GM13977 (cell line): ENCODE measurements at regions not wholly inside any gene's neighbourhood (a gene's known extent, or its start where the extent isn't known, plus 50 kb on each side); places are given as distances from the start of the nearest gene placed in this dataset.
"Not testable (repeated sequence)": the region's sequence is repeated elsewhere in the genome, so short reads cannot be mapped to it uniquely, and the experiment has no call there.

Source experiments
- DNase-seq: peaks from one replicate; pipeline ENCODE4 v3.0.0; 2012; ENCODE audit warnings: low spot score
- in situ Hi-C: fragments of 300-500 bp; cut with MboI; formaldehyde crosslinking; loops from one replicate; pipeline ENCODE4 v1.12.0; 2022; ENCODE audit warnings: low sequenced_read_pairs, low pct_unique_long_range_greater_than_20kb, mixed read lengths, inconsistent platforms; ENCODE audit not compliant: unreplicated experiment
- TF ChIP-seq, protein P1 (sequence below): IDR thresholded peaks from 2 replicates; pipeline ENCODE4 v1.5.1; 2012; ENCODE audit warnings: mild to moderate bottlenecking, control low read depth; ENCODE audit not compliant: insufficient read depth; ENCODE audit errors: extremely low read depth, missing control alignments

DNA sequence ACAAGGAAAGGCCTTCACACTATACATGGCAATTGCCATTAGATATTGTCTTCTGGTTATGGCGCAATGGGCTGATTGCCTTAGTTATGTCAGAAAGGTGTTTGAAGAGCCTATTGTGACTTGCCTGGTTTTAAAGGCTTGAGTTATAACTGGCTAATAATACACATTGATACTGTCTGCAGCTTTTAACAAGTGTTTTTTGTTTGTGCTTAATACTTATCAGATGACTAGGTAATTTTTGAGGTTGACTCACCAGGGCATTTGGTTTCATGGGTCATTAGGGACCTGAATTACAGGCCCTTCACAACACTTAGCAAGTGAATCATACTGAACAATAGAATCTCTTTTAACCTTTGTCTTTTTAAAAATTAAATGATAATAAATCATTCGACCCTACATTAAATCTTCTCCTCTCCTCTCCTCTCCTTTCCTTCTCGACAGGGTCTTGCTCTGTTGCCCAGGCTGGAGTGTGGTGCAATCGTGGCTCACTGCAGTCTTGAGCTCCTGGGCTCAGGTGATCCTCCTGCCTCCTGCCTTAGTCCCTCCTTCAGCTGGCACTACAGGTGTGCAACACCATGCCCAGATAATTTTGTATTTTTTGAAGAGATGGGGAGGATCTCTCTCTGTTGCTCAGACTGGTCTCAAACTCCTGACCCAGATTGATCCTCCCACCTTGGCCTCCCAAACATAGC lies 196.3 kb downstream of the JCAD start:
- TF ChIP-seq, protein P1, sequence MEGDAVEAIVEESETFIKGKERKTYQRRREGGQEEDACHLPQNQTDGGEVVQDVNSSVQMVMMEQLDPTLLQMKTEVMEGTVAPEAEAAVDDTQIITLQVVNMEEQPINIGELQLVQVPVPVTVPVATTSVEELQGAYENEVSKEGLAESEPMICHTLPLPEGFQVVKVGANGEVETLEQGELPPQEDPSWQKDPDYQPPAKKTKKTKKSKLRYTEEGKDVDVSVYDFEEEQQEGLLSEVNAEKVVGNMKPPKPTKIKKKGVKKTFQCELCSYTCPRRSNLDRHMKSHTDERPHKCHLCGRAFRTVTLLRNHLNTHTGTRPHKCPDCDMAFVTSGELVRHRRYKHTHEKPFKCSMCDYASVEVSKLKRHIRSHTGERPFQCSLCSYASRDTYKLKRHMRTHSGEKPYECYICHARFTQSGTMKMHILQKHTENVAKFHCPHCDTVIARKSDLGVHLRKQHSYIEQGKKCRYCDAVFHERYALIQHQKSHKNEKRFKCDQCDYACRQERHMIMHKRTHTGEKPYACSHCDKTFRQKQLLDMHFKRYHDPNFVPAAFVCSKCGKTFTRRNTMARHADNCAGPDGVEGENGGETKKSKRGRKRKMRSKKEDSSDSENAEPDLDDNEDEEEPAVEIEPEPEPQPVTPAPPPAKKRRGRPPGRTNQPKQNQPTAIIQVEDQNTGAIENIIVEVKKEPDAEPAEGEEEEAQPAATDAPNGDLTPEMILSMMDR, result no peak
- in situ Hi-C loops, result no loop called here
- no peak for DNase-seq

DNA sequence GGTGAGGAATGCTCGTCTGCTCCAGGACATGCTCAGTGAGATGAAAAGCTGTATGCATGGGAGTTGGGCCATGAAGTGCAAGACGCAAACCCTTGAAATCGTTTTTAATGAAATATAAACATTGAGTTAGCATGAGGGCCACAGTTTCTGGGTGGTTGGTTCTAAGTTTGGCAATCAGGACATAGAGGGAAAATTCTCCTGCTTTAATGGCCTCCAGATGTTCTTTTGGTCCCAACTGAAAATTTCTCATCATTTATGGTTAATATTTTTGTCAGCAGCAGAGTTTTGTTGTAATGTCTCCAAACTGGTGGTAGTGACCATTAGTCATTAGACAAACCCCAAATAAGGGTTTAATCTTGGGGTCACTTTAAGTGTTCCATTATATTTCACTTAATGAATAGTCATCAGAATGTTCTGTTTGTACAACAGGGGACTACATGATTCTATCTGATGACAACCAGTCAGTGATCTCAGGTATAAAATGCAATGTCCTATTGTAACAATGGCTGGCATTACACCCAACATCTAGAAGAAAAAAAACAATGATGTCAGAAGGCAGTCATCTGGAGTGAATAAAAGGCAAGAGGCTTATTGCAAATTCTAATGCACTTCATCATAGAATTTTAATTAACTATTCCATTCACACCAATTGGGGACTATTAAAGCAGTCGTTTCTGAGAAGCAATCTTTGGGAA lies 197.4 kb downstream of the JCAD start:
- no peak for DNase-seq
- in situ Hi-C loops, result no loop called here

DNA sequence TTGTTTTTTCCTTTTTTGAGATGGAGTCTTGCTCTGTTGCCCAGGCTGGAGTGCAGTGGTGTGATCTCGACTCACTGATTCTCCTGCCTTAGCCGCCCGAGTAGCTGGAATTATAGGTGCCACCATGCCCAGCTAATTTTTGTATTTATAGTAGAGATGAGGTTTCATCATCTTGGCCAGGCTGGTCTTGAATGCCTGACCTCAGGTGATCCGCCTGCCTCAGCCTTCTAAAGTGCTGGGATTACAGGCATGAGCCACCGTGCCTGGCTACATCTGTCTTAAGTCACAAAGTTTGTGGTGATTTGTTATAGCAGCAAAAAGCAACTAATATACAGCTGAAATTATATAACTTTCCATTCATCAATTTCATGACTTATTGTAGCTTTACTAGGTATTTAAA lies 198.2 kb downstream of the JCAD start:
- DNase-seq, in situ Hi-C loops: not testable (repeated sequence)

More for the DNA sequence above, 197.4 kb downstream of the JCAD start:
- TF ChIP-seq, protein P1, result no peak

DNA sequence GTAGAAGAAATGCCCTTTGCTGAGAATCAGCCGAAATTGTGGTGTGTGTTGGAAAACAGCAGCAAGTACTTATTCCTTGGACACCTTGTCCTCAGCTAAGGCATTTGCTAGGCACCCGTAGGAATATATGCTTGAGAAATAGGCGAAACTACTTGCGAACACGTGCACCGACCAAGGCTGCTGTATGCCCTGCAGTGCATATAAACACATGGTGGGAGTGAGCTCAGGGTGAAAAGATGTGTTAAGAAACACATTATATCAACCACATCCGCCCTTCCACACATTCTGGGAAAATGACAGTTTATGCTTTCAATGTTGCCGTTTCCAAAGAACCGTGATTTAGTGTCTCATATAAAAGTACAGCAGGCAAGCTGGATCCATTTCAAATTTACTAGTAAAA lies 199.2 kb downstream of the JCAD start:
- in situ Hi-C loops, result no loop called here
- no peak for DNase-seq
- TF ChIP-seq, protein P1, result no peak

GRCh38 chr10:29859521-29860130 lies 199.8 kb downstream of the JCAD start:
- no peak for DNase-seq
- TF ChIP-seq, protein P1, result no peak
- in situ Hi-C loops, result no loop called here

- in situ Hi-C loops, result no loop called here
- TF ChIP-seq, protein P1, result no peak
- no peak for DNase-seq
Observed at GRCh38 chr10:29858702-29859267, 200.6 kb downstream of the JCAD start.
